Neural cell (in vitro differentiated cells): ENCODE measurements at regions not wholly inside any gene's neighbourhood (a gene's known extent, or its start where the extent isn't known, plus 50 kb on each side); places are given as distances from the start of the nearest gene placed in this dataset.
"Not testable (repeated sequence)": the region's sequence is repeated elsewhere in the genome, so short reads cannot be mapped to it uniquely, and the experiment has no call there.

Experiments
- EZH2 ChIP-seq: fragments of 200-600, 300-800 bp; shearing (Covaris generic), sonication (generic); IDR thresholded peaks from 2 replicates; pipeline ENCODE4 v1.6.1; 2014; ENCODE audit warnings: antibody characterized with exemption, low read length, borderline replicate concordance, mild to moderate bottlenecking; ENCODE audit not compliant: insufficient read depth, poor library complexity, severe bottlenecking
- RAD21 ChIP-seq: fragments of 450-650 bp; conservative IDR thresholded peaks from 2 replicates; pipeline ENCODE4 v1.6.1; 2014; ENCODE audit warnings: antibody characterized with exemption, mild to moderate bottlenecking, moderate library complexity
- SMC3 ChIP-seq: fragments of 450-650 bp; conservative IDR thresholded peaks from 2 replicates; pipeline ENCODE4 v1.6.1; 2014; ENCODE audit warnings: antibody characterized with exemption, mild to moderate bottlenecking, moderate library complexity; ENCODE audit not compliant: poor library complexity
- TF ChIP-seq, protein P1 (sequence below): fragments of 450-650 bp; IDR thresholded peaks from 2 replicates; pipeline ENCODE4 v1.5.1; 2014; ENCODE audit warnings: antibody characterized with exemption, mild to moderate bottlenecking, moderate library complexity; ENCODE audit not compliant: poor library complexity, severe bottlenecking

DNA sequence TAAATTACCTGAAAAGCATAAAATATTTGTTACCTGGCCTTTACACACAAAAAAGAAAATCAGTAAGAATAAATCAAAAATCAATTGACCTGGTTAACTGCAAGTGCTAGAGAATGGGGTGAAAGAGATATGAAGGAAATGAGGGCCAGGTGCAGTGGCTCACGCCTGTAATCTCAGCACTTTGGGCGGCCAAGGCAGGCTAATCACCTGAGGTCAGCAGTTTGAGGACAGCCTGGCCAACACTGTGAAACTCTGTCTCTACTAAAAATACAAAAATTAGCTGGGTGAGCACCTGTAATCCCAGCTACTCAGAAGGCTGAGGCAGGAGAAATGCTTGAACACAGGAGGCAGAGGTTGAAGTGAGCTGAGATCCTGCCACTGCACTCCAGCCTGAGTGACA is 1908.7 kb downstream of the PCDH9 start:
- not testable (repeated sequence) for TF ChIP-seq EZH2, RAD21, SMC3
- TF ChIP-seq, protein P1, sequence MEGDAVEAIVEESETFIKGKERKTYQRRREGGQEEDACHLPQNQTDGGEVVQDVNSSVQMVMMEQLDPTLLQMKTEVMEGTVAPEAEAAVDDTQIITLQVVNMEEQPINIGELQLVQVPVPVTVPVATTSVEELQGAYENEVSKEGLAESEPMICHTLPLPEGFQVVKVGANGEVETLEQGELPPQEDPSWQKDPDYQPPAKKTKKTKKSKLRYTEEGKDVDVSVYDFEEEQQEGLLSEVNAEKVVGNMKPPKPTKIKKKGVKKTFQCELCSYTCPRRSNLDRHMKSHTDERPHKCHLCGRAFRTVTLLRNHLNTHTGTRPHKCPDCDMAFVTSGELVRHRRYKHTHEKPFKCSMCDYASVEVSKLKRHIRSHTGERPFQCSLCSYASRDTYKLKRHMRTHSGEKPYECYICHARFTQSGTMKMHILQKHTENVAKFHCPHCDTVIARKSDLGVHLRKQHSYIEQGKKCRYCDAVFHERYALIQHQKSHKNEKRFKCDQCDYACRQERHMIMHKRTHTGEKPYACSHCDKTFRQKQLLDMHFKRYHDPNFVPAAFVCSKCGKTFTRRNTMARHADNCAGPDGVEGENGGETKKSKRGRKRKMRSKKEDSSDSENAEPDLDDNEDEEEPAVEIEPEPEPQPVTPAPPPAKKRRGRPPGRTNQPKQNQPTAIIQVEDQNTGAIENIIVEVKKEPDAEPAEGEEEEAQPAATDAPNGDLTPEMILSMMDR = not testable (repeated sequence)
